WTC11 (cell line): ENCODE measurements at regions not wholly inside any gene's neighbourhood (a gene's known extent, or its start where the extent isn't known, plus 50 kb on each side); places are given as distances from the start of the nearest gene placed in this dataset.

Source experiments
- ATAC-seq: fragments of 200-7000 bp; cut with Tn5 transposase; 2 replicates; pipeline ENCODE4 v1.10.0; 2021; ENCODE audit warnings: mild to moderate bottlenecking, moderate library complexity
- CTCF ChIA-PET: fragments of 300-600 bp; sonication (Branson Sonifier 250); formaldehyde crosslinking; loops from one replicate; lab custom pipeline; 2021; ENCODE audit warnings: antibody characterized with exemption; lab: Charles Lee
- POLR2A ChIA-PET: fragments of 350-600 bp; sonication (Branson Sonifier 250); formaldehyde crosslinking; loops from one replicate; lab custom pipeline; 2021; ENCODE audit warnings: antibody characterized with exemption; lab: Charles Lee
- DNase-seq: peaks from one replicate; pipeline ENCODE4 v3.0.0; 2021; ENCODE audit warnings: low spot score
- H3K27ac Mint-ChIP-seq: 2 replicates; pipeline ENCODE4 v1.8.0; 2021; ENCODE audit warnings: mixed read lengths
- H3K27me3 Mint-ChIP-seq: 2 replicates; pipeline ENCODE4 v1.8.0; 2021; ENCODE audit warnings: low read depth, mild to moderate bottlenecking, moderate library complexity, mixed read lengths
- H3K36me3 Mint-ChIP-seq: 2 replicates; pipeline ENCODE4 v1.8.0; 2021; ENCODE audit warnings: mixed read lengths
- H3K4me1 Mint-ChIP-seq: 2 replicates; pipeline ENCODE4 v1.8.0; 2022; ENCODE audit warnings: mixed read lengths
- H3K4me3 Mint-ChIP-seq: 2 replicates; pipeline ENCODE4 v1.8.0; 2021; ENCODE audit warnings: mild to moderate bottlenecking, moderate library complexity, mixed read lengths
- H3K9me3 Mint-ChIP-seq: 2 replicates; pipeline ENCODE4 v1.8.0; 2021; ENCODE audit warnings: mixed read lengths
- CREB1 ChIP-seq: sonication (generic); formaldehyde crosslinking; IDR thresholded peaks from 2 replicates; pipeline ENCODE4 v1.8.0; 2023; ENCODE audit warnings: mild to moderate bottlenecking, missing genetic modification reagents
- FOXJ3 ChIP-seq: sonication (generic); formaldehyde crosslinking; IDR thresholded peaks from 2 replicates; pipeline ENCODE4 v1.9.0; 2021; ENCODE audit warnings: missing genetic modification reagents, mild to moderate bottlenecking, borderline replicate concordance
- FOXP1 ChIP-seq: sonication (generic); formaldehyde crosslinking; IDR thresholded peaks from 2 replicates; pipeline ENCODE4 v1.8.0; 2022; ENCODE audit warnings: missing genetic modification reagents, mild to moderate bottlenecking, moderate library complexity, borderline replicate concordance
- GTF2I ChIP-seq: fragments of 250-450 bp; sonication (Bioruptor Pico); conservative IDR thresholded peaks from 2 replicates; pipeline ENCODE4 v1.4.0; 2021; ENCODE audit warnings: mild to moderate bottlenecking
- JAZF1 ChIP-seq: fragments of 250-450 bp; sonication (Bioruptor Pico); IDR thresholded peaks from 2 replicates; pipeline ENCODE4 v1.9.0; 2021; ENCODE audit warnings: moderate library complexity, mild to moderate bottlenecking, inconsistent platforms
- NFATC4 ChIP-seq: fragments of 250-450 bp; sonication (Bioruptor Pico); IDR thresholded peaks from 2 replicates; pipeline ENCODE4 v1.9.0; 2021; ENCODE audit warnings: mild to moderate bottlenecking
- SMAD4 ChIP-seq: sonication (generic); formaldehyde crosslinking; IDR thresholded peaks from 2 replicates; pipeline ENCODE4 v1.8.0; 2022; ENCODE audit warnings: mild to moderate bottlenecking, missing genetic modification reagents
- TEAD1 ChIP-seq: sonication (generic); formaldehyde crosslinking; IDR thresholded peaks from 2 replicates; pipeline ENCODE4 v1.8.0; 2022; ENCODE audit warnings: mild to moderate bottlenecking, missing genetic modification reagents
- TEAD4 ChIP-seq: sonication (generic); formaldehyde crosslinking; IDR thresholded peaks from 2 replicates; pipeline ENCODE4 v1.8.0; 2022; ENCODE audit warnings: mild to moderate bottlenecking, missing genetic modification reagents
- ZBTB21 ChIP-seq: sonication (generic); formaldehyde crosslinking; IDR thresholded peaks from 2 replicates; pipeline ENCODE4 v1.8.1; 2023; ENCODE audit warnings: mild to moderate bottlenecking, missing genetic modification reagents, borderline replicate concordance
- ZNF416 ChIP-seq: fragments of 250-450 bp; sonication (Bioruptor Pico); IDR thresholded peaks from 2 replicates; pipeline ENCODE4 v1.9.0; 2021; ENCODE audit warnings: mild to moderate bottlenecking, inconsistent platforms
- TF ChIP-seq, protein P1 (sequence below): sonication (generic); formaldehyde crosslinking; conservative IDR thresholded peaks from 2 replicates; pipeline ENCODE4 v1.8.1; 2022; ENCODE audit warnings: mild to moderate bottlenecking, missing genetic modification reagents
- TF ChIP-seq, protein P2 (sequence below): sonication (generic); formaldehyde crosslinking; conservative IDR thresholded peaks from 2 replicates; pipeline ENCODE4 v1.8.1; 2023; ENCODE audit warnings: mild to moderate bottlenecking, low read depth, missing genetic modification reagents, moderate library complexity
- TF ChIP-seq, protein P3 (sequence below): sonication (generic); formaldehyde crosslinking; IDR thresholded peaks from 2 replicates; pipeline ENCODE4 v1.8.0; 2022; ENCODE audit warnings: mild to moderate bottlenecking, missing genetic modification reagents
- TF ChIP-seq, protein P4 (sequence below): sonication (generic); formaldehyde crosslinking; IDR thresholded peaks from 2 replicates; pipeline ENCODE4 v1.8.1; 2023; ENCODE audit warnings: mild to moderate bottlenecking, missing genetic modification reagents, moderate library complexity
- TF ChIP-seq, protein P5 (sequence below): fragments of 250-450 bp; sonication (Bioruptor Pico); IDR thresholded peaks from 2 replicates; pipeline ENCODE4 v1.9.0; 2021; ENCODE audit warnings: moderate library complexity, mild to moderate bottlenecking, inconsistent platforms, borderline replicate concordance
- TF ChIP-seq, protein P6 (sequence below): fragments of 250-450 bp; sonication (Bioruptor Pico); conservative IDR thresholded peaks from 2 replicates; pipeline ENCODE4 v1.9.0; 2021; ENCODE audit warnings: mild to moderate bottlenecking
- TF ChIP-seq, protein P7 (sequence below): sonication (generic); formaldehyde crosslinking; IDR thresholded peaks from 2 replicates; pipeline ENCODE4 v1.8.0; 2023; ENCODE audit warnings: mild to moderate bottlenecking, missing genetic modification reagents
- TF ChIP-seq, protein P8 (sequence below): sonication (generic); formaldehyde crosslinking; IDR thresholded peaks from 2 replicates; pipeline ENCODE4 v1.8.0; 2022; ENCODE audit warnings: mild to moderate bottlenecking, missing genetic modification reagents
- TF ChIP-seq, protein P9 (sequence below): fragments of 200-600 bp; IDR thresholded peaks from 2 replicates; pipeline ENCODE4 v1.8.0; 2022; ENCODE audit warnings: antibody characterized with exemption

DNA sequence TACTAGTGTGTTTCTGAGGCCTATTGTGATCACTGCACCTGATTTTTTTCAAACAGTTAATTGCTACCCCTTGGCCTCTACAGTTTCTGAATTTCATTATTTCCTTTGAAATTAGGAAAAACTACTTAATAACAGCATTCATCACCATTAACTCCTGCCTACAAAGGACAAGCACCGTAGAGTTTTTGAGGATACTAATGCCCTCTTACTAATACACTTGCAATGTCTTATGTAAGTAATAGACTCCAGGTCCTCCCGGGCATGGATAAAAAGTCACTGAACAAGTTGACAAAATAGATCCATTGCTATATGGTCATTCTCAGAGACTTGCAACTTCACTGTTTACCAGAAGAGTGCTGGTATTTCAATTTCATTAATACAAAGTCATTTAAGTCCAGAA is 1172.5 kb downstream of the CDH12 start (continued):
- no peak for TF ChIP-seq FOXP1 (CRISPR knock-in tag)
- TF ChIP-seq JAZF1, result no peak
- TF ChIP-seq TEAD1, result no peak
- TF ChIP-seq ZNF416 (CRISPR knock-in tag), result no peak
- TF ChIP-seq, protein P1, sequence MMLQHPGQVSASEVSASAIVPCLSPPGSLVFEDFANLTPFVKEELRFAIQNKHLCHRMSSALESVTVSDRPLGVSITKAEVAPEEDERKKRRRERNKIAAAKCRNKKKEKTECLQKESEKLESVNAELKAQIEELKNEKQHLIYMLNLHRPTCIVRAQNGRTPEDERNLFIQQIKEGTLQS, result no peak
- TF ChIP-seq, protein P2, sequence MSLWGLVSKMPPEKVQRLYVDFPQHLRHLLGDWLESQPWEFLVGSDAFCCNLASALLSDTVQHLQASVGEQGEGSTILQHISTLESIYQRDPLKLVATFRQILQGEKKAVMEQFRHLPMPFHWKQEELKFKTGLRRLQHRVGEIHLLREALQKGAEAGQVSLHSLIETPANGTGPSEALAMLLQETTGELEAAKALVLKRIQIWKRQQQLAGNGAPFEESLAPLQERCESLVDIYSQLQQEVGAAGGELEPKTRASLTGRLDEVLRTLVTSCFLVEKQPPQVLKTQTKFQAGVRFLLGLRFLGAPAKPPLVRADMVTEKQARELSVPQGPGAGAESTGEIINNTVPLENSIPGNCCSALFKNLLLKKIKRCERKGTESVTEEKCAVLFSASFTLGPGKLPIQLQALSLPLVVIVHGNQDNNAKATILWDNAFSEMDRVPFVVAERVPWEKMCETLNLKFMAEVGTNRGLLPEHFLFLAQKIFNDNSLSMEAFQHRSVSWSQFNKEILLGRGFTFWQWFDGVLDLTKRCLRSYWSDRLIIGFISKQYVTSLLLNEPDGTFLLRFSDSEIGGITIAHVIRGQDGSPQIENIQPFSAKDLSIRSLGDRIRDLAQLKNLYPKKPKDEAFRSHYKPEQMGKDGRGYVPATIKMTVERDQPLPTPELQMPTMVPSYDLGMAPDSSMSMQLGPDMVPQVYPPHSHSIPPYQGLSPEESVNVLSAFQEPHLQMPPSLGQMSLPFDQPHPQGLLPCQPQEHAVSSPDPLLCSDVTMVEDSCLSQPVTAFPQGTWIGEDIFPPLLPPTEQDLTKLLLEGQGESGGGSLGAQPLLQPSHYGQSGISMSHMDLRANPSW, result no peak
- TF ChIP-seq SMAD4, result no peak
- TF ChIP-seq, all 79 proteins: peak for 0

DNA sequence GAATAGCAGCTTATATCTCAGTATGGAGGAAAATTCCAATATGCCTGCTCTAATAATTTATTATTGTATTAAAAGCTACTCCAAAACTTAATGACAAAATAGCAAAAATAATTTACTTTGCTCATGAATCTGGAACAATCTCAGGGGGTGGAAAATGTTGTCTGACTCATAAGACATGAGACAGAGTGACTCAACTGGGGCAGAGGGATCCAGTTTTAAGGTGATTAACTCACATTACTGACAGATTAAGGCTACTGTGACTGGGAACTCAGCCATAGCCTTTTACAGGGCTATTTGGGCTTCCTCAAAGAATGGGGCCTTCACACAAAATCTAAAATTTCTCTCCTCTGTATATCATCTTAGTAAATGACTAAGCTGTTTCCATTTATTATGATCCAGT is 1172.9 kb downstream of the CDH12 start:
- no peak overlapping the region for H3K27ac Mint-ChIP-seq
- no peaks in the 10 kb centered on the region for H3K36me3 Mint-ChIP-seq
- TF ChIP-seq, protein P3, sequence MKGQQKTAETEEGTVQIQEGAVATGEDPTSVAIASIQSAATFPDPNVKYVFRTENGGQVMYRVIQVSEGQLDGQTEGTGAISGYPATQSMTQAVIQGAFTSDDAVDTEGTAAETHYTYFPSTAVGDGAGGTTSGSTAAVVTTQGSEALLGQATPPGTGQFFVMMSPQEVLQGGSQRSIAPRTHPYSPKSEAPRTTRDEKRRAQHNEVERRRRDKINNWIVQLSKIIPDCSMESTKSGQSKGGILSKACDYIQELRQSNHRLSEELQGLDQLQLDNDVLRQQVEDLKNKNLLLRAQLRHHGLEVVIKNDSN (CRISPR knock-in tag), result no peak
- TF ChIP-seq, protein P2, result no peak
- no peak for TF ChIP-seq NFATC4
- TF ChIP-seq TEAD4 (CRISPR knock-in tag), result no peak
- TF ChIP-seq, protein P4, sequence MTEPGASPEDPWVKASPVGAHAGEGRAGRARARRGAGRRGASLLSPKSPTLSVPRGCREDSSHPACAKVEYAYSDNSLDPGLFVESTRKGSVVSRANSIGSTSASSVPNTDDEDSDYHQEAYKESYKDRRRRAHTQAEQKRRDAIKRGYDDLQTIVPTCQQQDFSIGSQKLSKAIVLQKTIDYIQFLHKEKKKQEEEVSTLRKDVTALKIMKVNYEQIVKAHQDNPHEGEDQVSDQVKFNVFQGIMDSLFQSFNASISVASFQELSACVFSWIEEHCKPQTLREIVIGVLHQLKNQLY (CRISPR knock-in tag), result no peak
- TF ChIP-seq, protein P5, sequence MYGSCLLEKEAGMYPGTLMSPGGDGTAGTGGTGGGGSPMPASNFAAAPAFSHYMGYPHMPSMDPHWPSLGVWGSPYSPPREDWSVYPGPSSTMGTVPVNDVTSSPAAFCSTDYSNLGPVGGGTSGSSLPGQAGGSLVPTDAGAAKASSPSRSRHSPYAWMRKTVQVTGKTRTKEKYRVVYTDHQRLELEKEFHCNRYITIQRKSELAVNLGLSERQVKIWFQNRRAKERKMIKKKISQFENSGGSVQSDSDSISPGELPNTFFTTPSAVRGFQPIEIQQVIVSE (CRISPR knock-in tag), result no peak
- no peak for TF ChIP-seq ZBTB21 (CRISPR knock-in tag)
- no peak for TF ChIP-seq FOXJ3
- TF ChIP-seq, protein P6, sequence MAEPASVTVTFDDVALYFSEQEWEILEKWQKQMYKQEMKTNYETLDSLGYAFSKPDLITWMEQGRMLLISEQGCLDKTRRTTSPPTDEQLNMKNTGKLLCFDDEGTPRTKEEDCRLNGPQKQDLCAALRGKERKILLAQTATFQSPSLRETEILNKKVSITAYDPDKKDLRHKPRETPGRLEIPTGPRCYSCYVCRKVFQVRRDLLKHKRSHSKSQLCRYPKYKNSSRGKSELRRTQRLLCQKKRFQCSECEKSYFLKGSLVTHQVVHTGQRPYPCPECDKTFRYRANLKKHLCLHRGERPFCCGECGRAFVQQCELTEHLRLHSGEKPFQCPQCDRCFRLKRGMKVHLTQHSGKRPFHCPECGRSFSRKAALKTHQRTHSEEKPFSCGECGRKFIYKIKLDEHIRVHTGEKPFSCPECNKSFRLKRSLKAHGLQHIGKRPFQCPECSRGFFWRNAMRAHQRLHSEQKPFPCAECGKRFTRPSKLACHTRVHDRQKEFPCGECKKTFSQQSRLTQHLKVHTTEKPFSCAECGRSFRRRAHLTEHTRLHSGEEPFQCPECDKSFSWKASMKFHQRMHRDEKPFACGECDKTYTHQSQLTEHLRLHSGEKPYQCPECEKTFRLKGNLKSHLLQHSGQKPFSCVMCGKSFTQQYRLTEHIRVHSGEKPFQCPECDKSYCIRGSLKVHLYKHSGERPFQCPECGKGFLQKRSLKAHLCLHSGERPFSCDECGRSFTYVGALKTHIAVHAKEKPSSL, result no peak
- TF ChIP-seq GTF2I, result no peak
- TF ChIP-seq, protein P7, sequence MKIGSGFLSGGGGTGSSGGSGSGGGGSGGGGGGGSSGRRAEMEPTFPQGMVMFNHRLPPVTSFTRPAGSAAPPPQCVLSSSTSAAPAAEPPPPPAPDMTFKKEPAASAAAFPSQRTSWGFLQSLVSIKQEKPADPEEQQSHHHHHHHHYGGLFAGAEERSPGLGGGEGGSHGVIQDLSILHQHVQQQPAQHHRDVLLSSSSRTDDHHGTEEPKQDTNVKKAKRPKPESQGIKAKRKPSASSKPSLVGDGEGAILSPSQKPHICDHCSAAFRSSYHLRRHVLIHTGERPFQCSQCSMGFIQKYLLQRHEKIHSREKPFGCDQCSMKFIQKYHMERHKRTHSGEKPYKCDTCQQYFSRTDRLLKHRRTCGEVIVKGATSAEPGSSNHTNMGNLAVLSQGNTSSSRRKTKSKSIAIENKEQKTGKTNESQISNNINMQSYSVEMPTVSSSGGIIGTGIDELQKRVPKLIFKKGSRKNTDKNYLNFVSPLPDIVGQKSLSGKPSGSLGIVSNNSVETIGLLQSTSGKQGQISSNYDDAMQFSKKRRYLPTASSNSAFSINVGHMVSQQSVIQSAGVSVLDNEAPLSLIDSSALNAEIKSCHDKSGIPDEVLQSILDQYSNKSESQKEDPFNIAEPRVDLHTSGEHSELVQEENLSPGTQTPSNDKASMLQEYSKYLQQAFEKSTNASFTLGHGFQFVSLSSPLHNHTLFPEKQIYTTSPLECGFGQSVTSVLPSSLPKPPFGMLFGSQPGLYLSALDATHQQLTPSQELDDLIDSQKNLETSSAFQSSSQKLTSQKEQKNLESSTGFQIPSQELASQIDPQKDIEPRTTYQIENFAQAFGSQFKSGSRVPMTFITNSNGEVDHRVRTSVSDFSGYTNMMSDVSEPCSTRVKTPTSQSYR, result no peak
- TF ChIP-seq CREB1 (CRISPR knock-in tag), result no peak
- no peak for TF ChIP-seq JAZF1
- TF ChIP-seq, protein P8, sequence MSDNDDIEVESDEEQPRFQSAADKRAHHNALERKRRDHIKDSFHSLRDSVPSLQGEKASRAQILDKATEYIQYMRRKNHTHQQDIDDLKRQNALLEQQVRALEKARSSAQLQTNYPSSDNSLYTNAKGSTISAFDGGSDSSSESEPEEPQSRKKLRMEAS (CRISPR knock-in tag), result no peak
- TF ChIP-seq, protein P9, sequence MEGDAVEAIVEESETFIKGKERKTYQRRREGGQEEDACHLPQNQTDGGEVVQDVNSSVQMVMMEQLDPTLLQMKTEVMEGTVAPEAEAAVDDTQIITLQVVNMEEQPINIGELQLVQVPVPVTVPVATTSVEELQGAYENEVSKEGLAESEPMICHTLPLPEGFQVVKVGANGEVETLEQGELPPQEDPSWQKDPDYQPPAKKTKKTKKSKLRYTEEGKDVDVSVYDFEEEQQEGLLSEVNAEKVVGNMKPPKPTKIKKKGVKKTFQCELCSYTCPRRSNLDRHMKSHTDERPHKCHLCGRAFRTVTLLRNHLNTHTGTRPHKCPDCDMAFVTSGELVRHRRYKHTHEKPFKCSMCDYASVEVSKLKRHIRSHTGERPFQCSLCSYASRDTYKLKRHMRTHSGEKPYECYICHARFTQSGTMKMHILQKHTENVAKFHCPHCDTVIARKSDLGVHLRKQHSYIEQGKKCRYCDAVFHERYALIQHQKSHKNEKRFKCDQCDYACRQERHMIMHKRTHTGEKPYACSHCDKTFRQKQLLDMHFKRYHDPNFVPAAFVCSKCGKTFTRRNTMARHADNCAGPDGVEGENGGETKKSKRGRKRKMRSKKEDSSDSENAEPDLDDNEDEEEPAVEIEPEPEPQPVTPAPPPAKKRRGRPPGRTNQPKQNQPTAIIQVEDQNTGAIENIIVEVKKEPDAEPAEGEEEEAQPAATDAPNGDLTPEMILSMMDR, result no peak
- ATAC-seq (no peak), DNase-seq (no peak)
- H3K4me1 Mint-ChIP-seq, result 0 out of 2 replicates have a peak, but pooled peaks cover 3% of the 10 kb centered on the region
- ChIA-PET CTCF (no interaction called here), POLR2A (no interaction called here)
- H3K9me3 Mint-ChIP-seq, result no peaks in the 10 kb centered on the region
- no peak overlapping the region for H3K4me3 Mint-ChIP-seq
- no peaks in the 10 kb centered on the region for H3K27me3 Mint-ChIP-seq
